MV-4-11 (cell line): ENCODE measurements at regions not wholly inside any gene's neighbourhood (a gene's known extent, or its start where the extent isn't known, plus 50 kb on each side); places are given as distances from the start of the nearest gene placed in this dataset.
"Not testable (repeated sequence)": the region's sequence is repeated elsewhere in the genome, so short reads cannot be mapped to it uniquely, and the experiment has no call there.

Experiments used
- DNase-seq: peaks from one replicate; lab custom pipeline; 2025; lab: John Stamatoyannopoulos, UW

DNA sequence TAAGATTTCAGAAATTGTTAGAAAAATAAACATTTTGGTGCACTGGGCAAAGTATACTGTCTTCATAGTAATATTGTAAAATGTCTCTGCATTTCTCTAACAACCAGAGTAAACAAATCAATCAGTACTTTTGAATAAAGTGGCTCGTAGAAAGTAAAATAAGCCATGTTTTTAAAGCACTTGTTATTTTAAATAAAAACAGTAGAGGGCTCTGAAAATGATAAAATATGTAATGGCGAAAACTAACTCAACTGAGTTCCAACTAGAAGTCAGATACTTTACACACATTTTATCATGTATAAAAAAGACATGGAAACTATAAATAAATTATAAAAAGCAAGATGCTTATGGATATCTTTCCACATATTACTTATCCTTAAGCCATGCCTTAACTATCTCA lies 1134.4 kb downstream of the PDHA2 start:
- no peak for DNase-seq

DNA sequence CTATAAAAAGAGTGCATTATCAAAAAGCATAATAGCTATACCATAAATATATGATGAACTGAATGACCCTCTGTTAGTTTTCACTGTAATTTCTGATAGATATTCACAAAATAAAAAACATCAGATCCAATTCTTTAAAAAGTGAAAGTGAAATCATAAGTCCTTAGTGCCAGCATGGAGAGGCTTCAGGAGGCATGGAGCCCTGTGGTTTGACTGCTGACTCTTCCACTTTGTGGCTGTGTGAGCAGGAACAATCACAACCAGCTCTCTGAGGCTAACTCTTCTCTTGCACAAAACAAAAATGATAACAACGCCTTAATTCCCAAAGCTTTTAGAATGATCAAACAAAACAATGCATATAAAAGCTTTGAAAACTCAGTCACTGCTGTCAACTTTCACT lies 1143.9 kb downstream of the PDHA2 start:
- no peak for DNase-seq

GRCh38 chr4:96986816-96987215 lies 1146.9 kb downstream of the PDHA2 start:
- DNase-seq: no peak

DNA sequence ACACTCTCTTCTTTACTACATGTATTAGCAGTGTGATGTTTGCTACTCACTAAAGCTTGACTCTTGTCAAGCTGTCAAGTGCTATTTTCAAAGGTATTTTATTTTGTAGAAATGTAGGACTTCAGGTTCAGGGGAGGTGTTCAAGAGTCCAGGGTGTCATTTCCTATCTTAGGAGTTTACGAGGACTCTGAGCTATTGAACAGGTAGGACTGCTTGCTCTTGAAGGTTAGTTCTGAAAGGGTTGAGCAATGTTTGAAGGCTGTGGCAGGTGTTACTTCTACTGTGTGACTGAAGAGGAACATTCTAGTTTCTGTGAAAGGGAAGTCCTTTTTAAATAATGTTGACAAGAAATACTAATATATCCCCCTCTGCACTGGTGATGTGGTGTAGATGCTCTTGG lies 1151.2 kb downstream of the PDHA2 start:
- DNase-seq: no peak

DNA sequence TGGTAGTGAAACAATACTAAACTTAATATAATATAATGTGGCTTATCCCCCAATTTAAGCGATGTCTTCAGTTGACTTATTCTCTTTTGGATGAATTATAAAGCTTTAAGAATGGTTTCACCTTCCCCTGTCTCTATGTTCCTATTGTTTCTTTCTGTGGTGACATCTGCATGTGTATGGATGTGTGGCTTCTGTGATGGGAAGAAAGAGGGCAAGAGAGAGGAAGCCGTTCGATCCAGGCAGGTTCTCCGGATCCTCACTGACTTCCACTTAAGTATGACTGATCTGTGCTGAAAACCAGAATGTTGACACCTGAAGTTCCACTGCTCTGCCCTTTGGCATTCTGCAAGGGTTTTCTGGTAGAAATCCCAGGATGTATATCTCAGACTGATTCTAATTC lies 1150.8 kb downstream of the STPG2 start:
- no peak for DNase-seq

DNA sequence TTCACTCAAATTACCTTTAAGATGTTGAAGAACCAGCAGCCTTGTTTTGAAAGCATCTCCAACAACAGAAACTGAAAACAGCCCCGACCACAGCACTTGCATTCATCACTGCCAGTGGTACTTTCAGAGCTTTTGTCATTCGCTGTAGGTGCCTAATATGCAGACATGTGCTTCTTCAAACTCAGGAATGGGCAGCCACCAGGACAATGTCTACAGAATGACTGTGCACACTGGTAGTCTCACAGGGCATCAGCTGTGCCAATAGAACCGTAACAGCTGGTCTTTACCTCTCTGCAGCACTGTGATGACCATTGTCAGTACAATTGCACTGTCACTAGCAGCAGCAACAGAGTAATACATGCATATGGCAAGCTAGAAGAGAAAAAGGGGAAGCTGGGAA lies 1149.7 kb downstream of the STPG2 start:
- no peak for DNase-seq

GRCh38 chr4:97003715-97004114 lies 1139.6 kb downstream of the STPG2 start:
- DNase-seq: no peak

GRCh38 chr4:97013309-97013708 lies 1130.0 kb downstream of the STPG2 start:
- no peak for DNase-seq

DNA sequence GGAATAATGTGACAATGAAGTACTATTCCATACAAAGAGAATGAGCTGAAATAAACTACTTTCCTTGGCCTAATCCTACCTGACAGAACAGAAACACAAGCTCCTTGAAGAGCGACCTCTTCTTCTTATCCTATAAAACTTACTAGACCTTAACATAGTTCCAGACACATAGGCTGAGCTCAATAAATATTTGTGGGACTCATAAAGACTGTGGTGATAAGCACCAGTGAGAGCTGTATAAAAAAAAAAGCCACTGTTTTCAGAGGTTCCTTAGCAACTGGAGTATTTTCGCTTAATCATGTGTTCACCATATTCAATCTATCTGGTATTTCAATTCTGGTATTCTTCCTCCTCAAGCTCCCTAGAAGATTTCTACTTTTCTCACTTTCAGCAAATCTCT lies 1129.6 kb downstream of the STPG2 start:
- DNase-seq: no peak

DNA sequence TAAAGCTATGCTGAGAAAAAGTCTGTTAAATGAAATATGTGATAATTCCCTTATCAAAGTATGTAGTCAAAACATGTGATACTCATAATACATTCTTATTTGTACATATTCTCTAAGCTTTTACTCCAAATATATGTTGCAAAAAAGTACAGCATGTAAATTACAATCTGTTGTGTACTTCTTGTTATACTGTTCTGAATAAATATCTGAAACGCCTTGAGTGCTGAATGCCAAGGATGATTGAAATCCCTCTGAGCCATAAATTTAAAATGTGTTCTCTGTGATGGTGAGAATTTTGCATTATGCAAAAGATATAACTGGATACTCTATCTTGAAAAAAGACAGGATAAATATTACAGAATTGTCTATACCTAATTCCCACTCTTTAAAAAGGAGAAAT lies 1128.0 kb downstream of the STPG2 start:
- no peak for DNase-seq

DNA sequence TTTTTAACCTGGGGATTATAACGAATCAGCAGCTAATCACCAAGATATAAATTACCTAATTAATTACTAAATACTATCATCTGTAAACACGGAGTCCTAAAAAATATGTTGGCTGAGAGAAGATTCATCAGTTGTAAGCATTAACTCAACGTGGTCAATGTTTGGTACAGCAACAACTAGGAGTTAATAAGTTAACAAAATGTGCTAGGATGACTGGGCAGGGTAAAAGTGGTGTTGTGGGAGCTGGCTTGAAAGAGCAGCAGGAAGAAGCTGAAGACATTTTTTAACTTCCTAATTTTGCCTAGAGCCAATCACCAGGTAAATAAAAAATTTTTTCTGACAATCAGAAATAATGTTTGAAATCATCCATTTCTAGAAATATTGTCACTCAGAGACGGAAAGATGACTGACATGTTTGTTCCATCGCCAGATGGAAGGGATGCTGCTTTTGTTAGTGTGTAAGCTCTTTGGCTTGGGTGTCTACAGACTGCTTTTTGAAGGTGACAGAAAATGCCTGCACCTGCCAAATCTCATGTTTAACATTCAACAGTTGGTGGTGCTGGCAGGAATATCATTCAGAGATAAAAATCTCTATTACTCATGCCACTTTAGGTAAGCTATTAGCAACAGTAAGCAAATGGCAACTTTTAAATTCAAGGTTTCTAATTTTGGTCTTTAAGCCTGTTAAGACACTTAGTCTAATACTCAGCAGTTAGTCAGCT lies 1126.9 kb downstream of the STPG2 start:
- no peak for DNase-seq

- DNase-seq: no peak
Observed at GRCh38 chr4:97027728-97028410, 1115.4 kb downstream of the STPG2 start.

GRCh38 chr4:97028785-97029184 lies 1114.5 kb downstream of the STPG2 start:
- no peak for DNase-seq

DNA sequence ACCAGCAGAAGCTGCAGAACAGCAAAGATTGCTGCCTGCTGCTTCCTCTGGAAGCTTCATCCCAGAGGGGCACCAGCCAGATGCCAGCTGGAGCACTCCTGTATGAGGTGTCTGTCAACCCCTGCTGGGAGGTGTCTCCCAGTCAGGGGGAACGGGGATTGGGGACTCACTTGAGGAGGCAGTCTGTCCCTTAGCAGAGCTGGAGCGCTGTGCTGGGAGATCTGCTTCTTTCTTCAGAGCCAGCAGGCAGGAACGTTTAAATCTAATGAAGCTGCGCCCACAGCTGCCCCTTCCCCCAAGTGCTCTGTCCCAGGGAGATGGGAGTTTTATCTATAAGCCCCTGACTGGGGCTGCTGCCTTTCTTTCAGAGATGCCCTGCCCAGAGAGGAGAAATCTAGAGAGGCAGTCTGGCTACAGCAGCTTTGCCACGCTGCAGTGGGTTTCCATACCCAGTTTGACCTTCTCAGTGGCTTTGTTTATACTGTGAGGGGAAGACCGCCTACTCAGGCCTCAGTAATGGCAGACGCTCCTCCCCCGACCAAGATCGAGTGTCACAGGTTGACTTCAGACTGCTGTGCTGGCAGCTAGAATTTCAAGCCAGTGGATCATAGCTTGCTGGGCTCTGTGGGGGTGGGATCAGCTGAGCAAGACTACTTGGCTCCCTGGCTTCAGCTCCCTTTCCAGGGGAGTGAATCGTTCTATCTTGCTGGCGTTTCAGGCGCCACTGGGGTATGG lies 1105.7 kb downstream of the STPG2 start:
- not testable (repeated sequence) for DNase-seq

- no peak for DNase-seq
Observed at GRCh38 chr4:97038146-97038516, 1105.1 kb downstream of the STPG2 start.

- DNase-seq: no peak
Observed at GRCh38 chr4:97072666-97073065, 1070.6 kb downstream of the STPG2 start.

- peak; percentile 2 for DNase-seq
Observed at GRCh38 chr4:97073194-97073593, 1070.1 kb downstream of the STPG2 start.

DNA sequence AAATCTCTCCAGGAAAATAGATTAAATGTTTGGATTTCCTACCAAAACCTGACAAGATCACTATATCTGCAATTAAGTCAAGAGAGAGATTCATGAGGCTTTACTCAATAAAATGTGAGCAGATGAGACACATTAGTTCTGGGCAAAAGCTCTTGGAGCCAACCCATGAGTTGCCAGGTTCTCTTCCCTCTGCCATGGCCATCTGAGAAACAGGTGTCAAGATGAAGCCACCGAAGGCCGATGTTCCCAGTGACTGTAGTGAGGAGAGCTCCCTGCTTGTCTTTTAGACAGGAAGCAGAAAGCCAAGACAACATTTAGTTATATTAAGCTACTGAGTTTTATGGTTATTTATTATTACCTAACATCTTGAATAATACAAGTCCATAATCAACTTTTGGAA lies 1068.7 kb downstream of the STPG2 start:
- no peak for DNase-seq

GRCh38 chr4:97081951-97082350 lies 1061.3 kb downstream of the STPG2 start:
- DNase-seq: no peak

GRCh38 chr4:97097036-97097435 lies 1046.2 kb downstream of the STPG2 start:
- DNase-seq: not testable (repeated sequence)

- DNase-seq: not testable (repeated sequence)
Observed at GRCh38 chr4:97101171-97101570, 1042.1 kb downstream of the STPG2 start.

DNA sequence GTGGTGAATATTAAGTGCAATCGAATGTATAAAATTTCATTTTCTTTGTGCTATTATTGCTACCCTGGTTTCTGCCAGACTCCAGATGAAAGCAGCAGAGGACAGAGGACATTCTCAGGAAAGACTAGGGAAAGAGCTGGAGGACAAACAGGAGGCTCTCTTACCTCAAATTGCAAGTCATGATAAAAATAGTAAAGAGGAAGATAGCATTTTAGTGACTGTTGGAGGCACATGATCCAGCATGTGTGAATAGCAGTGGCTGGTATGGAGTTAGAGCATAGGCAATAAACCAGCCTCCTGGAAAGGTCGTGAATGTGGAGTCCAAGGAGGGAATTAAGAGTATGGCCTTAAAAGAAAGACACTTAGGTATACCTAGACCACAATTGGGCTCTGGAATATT lies 1040.0 kb downstream of the STPG2 start:
- DNase-seq: no peak

- no peak for DNase-seq
Observed at GRCh38 chr4:97104006-97104405, 1039.3 kb downstream of the STPG2 start.
